OCI-LY7 (cell line): ENCODE measurements at regions not wholly inside any gene's neighbourhood (a gene's known extent, or its start where the extent isn't known, plus 50 kb on each side); places are given as distances from the start of the nearest gene placed in this dataset.

Source experiments
- EZH2phosphoT487 ChIP-seq: fragments of 200-600 bp; sonication (generic); IDR thresholded peaks from 2 replicates; pipeline ENCODE4 v1.6.1; 2018; ENCODE audit warnings: low read depth, borderline replicate concordance, mild to moderate bottlenecking, mixed run types, antibody characterized with exemption, low read length, moderate library complexity, mixed read lengths
- TF ChIP-seq, protein P1 (sequence below): fragments of 200-600 bp; sonication (generic); conservative IDR thresholded peaks from 2 replicates; pipeline ENCODE4 v1.5.1; 2014; ENCODE audit warnings: mild to moderate bottlenecking, antibody characterized with exemption, low read length, moderate library complexity, mixed read lengths

DNA sequence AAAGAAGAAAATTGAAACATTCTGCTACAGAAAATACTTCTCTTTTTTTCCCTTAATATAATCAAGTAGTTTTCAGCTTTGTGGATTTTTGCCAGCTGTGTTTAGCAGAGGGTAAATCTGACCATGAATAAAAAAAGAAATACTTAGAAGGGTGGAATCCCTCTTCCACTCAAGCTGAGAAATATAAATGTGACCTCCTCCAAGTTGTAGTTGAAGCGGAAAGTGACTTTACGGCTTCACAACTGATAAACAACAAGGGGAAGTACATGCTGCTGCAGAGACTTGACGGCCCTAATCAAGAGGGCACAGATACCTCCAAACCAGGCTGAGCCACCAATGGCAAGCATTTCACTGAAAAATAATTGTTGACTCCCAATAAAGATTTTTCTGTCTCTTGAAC lies 785.0 kb downstream of the SLITRK5 start:
- TF ChIP-seq, protein P1, sequence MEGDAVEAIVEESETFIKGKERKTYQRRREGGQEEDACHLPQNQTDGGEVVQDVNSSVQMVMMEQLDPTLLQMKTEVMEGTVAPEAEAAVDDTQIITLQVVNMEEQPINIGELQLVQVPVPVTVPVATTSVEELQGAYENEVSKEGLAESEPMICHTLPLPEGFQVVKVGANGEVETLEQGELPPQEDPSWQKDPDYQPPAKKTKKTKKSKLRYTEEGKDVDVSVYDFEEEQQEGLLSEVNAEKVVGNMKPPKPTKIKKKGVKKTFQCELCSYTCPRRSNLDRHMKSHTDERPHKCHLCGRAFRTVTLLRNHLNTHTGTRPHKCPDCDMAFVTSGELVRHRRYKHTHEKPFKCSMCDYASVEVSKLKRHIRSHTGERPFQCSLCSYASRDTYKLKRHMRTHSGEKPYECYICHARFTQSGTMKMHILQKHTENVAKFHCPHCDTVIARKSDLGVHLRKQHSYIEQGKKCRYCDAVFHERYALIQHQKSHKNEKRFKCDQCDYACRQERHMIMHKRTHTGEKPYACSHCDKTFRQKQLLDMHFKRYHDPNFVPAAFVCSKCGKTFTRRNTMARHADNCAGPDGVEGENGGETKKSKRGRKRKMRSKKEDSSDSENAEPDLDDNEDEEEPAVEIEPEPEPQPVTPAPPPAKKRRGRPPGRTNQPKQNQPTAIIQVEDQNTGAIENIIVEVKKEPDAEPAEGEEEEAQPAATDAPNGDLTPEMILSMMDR, result no peak
- TF ChIP-seq EZH2phosphoT487, result no peak
